ENCODE measurements at regions not wholly inside any gene's neighbourhood (a gene's known extent, or its start where the extent isn't known, plus 50 kb on each side); places are given as distances from the start of the nearest gene placed in this dataset.

- no peak for DNase-seq (ENCODE audit: low read depth)
These were observed 388.9 kb upstream of the JARID2 start for GRCh38 chr6:14857001-14857400.

GRCh38 chr6:14857501-14857900, 388.4 kb upstream of the JARID2 start:
- DNase-seq (ENCODE audit: low read depth): no peak

GRCh38 chr6:14858808-14859207, 387.1 kb upstream of the JARID2 start:
- DNase-seq (ENCODE audit: low read depth): no peak

GRCh38 chr6:14860774-14861173, 385.1 kb upstream of the JARID2 start:
- no peak for DNase-seq (ENCODE audit: low read depth)

GRCh38 chr6:14861491-14861943, 384.4 kb upstream of the JARID2 start:
- DNase-seq (ENCODE audit: low read depth): no peak

- no peak for DNase-seq (ENCODE audit: low read depth)
These were observed 383.0 kb upstream of the JARID2 start for GRCh38 chr6:14862845-14863244.

- DNase-seq (ENCODE audit: low read depth): no peak
These were observed 381.7 kb upstream of the JARID2 start for GRCh38 chr6:14863902-14864850.

GRCh38 chr6:14865531-14866100, 380.3 kb upstream of the JARID2 start:
- no peak for DNase-seq (ENCODE audit: low read depth)

GRCh38 chr6:14867802-14868201, 378.1 kb upstream of the JARID2 start:
- no peak for DNase-seq (ENCODE audit: low read depth)

- no peak for DNase-seq (ENCODE audit: low read depth)
These were observed 374.6 kb upstream of the JARID2 start for GRCh38 chr6:14871221-14871620.

GRCh38 chr6:14873101-14873500, 372.8 kb upstream of the JARID2 start:
- no peak for DNase-seq (ENCODE audit: low read depth)

- no peak for DNase-seq (ENCODE audit: low read depth)
These were observed 372.0 kb upstream of the JARID2 start for GRCh38 chr6:14873781-14874441.

- no peak for DNase-seq (ENCODE audit: low read depth)
These were observed 370.8 kb upstream of the JARID2 start for GRCh38 chr6:14874975-14875480.

GRCh38 chr6:14875481-14876063, 370.3 kb upstream of the JARID2 start:
- DNase-seq (ENCODE audit: low read depth): no peak

- peak; percentile 37 for DNase-seq (ENCODE audit: low read depth)
These were observed 368.9 kb upstream of the JARID2 start for GRCh38 chr6:14876778-14877613.

- DNase-seq (ENCODE audit: low read depth): no peak
These were observed 368.1 kb upstream of the JARID2 start for GRCh38 chr6:14877758-14878157.

GRCh38 chr6:14880052-14880451, 365.8 kb upstream of the JARID2 start:
- DNase-seq (ENCODE audit: low read depth): no peak

- no peak for DNase-seq (ENCODE audit: low read depth)
These were observed 365.2 kb upstream of the JARID2 start for GRCh38 chr6:14880677-14881076.

GRCh38 chr6:14881398-14881797, 364.5 kb upstream of the JARID2 start:
- peak; percentile 47 for DNase-seq (ENCODE audit: low read depth)

- no peak for DNase-seq (ENCODE audit: low read depth)
These were observed 363.4 kb upstream of the JARID2 start for GRCh38 chr6:14882394-14883026.

- no peak for DNase-seq (ENCODE audit: low read depth)
These were observed 361.9 kb upstream of the JARID2 start for GRCh38 chr6:14883921-14884320.

Measured in GM04503 (cell line).